ENCODE measurements at regions not wholly inside any gene's neighbourhood (a gene's known extent, or its start where the extent isn't known, plus 50 kb on each side); places are given as distances from the start of the nearest gene placed in this dataset.
"Not testable (repeated sequence)": the region's sequence is repeated elsewhere in the genome, so short reads cannot be mapped to it uniquely, and the experiment has no call there.

DNA sequence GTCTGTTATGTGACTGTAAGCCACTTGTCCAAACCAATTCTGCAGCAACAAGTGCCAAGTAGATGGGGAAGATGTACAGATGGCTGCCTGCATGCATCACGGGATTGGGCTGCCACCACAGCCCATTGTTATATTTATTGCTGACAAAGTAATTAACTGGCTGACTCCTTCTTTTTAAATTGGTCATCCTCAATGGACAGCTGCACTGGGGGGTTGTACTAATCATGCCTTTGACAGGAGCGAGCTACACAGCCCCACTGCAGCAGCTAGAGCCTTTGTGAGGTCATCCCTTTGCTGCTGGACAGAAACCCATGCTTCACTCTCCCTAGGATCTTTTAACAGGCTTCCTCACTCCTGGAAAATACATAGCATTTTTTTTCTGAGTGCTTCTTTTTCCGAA, 146.7 kb upstream of the CXXC4 start:
- Histone ChIP-seq H3K9me3 (ENCODE audit: control insufficient read depth in 4 of 4, insufficient read depth in 3 of 4, low read length in 3 of 4) (no peaks in the 10 kb centered on the region), H3K36me3 (ENCODE audit: control insufficient read depth in 4 of 4, insufficient read depth in 4 of 4, low read length in 4 of 4) (no peaks in the 10 kb centered on the region), H3K4me3 (no peak overlapping the region), H3K27me3 (ENCODE audit: control insufficient read depth in 3 of 3, insufficient read depth in 3 of 3, low read length in 2 of 3) (no peaks in the 10 kb centered on the region), H3K27ac (ENCODE audit: low read depth in 1 of 2, low read length in 1 of 2) (no peak overlapping the region), H3K4me1 (ENCODE audit: control insufficient read depth in 5 of 5, insufficient read depth in 5 of 5, low read length in 5 of 5) (peaks cover 0 to 10% (median 0%) of the 10 kb centered on the region in 5 donors), H3K9ac (ENCODE audit: insufficient read depth in 1 of 2, low read length in 2 of 2) (no peak overlapping the region)
- DNase-seq, result no peak
- TF ChIP-seq, protein P1, sequence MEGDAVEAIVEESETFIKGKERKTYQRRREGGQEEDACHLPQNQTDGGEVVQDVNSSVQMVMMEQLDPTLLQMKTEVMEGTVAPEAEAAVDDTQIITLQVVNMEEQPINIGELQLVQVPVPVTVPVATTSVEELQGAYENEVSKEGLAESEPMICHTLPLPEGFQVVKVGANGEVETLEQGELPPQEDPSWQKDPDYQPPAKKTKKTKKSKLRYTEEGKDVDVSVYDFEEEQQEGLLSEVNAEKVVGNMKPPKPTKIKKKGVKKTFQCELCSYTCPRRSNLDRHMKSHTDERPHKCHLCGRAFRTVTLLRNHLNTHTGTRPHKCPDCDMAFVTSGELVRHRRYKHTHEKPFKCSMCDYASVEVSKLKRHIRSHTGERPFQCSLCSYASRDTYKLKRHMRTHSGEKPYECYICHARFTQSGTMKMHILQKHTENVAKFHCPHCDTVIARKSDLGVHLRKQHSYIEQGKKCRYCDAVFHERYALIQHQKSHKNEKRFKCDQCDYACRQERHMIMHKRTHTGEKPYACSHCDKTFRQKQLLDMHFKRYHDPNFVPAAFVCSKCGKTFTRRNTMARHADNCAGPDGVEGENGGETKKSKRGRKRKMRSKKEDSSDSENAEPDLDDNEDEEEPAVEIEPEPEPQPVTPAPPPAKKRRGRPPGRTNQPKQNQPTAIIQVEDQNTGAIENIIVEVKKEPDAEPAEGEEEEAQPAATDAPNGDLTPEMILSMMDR (IDR thresholded peaks at IDR 0.05; ENCODE audit: control extremely low read depth, extremely low read depth), result no peak
- ATAC-seq (ENCODE audit: insufficient read depth, low FRiP score), result no peak
- 67 to 76% methylated on average over 3 of the region's 3 CpGs for WGBS, 2 donors

DNA sequence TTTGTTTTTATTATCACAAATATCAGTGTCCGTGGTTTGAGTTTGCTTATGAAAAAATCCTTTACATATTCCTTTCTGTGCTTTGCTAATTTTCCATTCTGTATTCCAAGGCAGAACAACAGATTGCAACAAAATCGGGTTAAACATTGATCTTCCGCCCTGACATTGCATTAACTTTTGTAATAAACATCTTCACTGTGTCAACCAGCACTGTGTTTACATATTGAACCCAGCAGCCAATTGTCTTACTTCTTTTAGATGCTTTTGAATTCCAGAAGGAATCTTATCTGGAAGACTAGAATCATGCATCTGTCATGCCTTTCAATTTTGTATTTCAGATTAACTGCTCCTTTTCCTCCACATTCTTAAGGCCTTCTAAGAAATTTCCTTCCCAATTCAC, 147.8 kb upstream of the CXXC4 start:
- WGBS, 2 donors, result 46 to 58% methylated on average over 3 of the region's 3 CpGs
- no peak overlapping the region for H3K9ac ChIP-seq (ENCODE audit: insufficient read depth in 1 of 2, low read length in 2 of 2)
- no peak overlapping the region for H3K27ac ChIP-seq (ENCODE audit: low read depth in 1 of 2, low read length in 1 of 2)
- peak in 1 of 3 donors; percentile 29 for DNase-seq
- H3K4me3 ChIP-seq, result no peak overlapping the region
- H3K4me1 ChIP-seq (ENCODE audit: control insufficient read depth in 5 of 5, insufficient read depth in 5 of 5, low read length in 5 of 5), result peaks cover 0 to 10% (median 0%) of the 10 kb centered on the region in 5 donors
- H3K27me3 ChIP-seq (ENCODE audit: control insufficient read depth in 3 of 3, insufficient read depth in 3 of 3, low read length in 2 of 3), result no peaks in the 10 kb centered on the region
- H3K36me3 ChIP-seq (ENCODE audit: control insufficient read depth in 4 of 4, insufficient read depth in 4 of 4, low read length in 4 of 4), result no peaks in the 10 kb centered on the region
- no peaks in the 10 kb centered on the region for H3K9me3 ChIP-seq (ENCODE audit: control insufficient read depth in 4 of 4, insufficient read depth in 3 of 4, low read length in 3 of 4)
- no peak for ATAC-seq (ENCODE audit: insufficient read depth, low FRiP score)
- TF ChIP-seq, protein P1 (IDR thresholded peaks at IDR 0.05; ENCODE audit: control extremely low read depth, extremely low read depth), result no peak

DNA sequence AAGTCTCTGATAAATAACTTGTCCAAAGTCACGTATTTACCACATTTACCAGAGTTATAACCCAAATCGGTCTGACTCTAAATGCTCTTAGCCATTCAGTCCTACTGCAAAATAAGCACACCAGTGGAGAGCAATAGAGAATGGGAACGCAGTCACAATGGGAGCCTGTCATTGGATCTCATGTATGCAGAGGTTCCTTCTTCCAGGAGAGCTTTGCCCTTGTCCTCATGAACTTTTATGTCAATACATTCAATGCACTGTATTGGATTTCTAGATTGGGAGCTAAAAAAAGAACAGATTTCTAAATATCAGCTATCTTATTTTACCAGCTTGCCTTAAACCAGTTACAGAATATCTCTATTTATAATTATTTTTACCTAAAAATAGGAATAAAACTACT, 149.1 kb upstream of the CXXC4 start:
- no peak for DNase-seq
- ATAC-seq (ENCODE audit: insufficient read depth, low FRiP score), result no peak
- Histone ChIP-seq H3K36me3 (ENCODE audit: control insufficient read depth in 4 of 4, insufficient read depth in 4 of 4, low read length in 4 of 4) (no peaks in the 10 kb centered on the region), H3K4me3 (no peak overlapping the region), H3K27ac (ENCODE audit: low read depth in 1 of 2, low read length in 1 of 2) (no peak overlapping the region), H3K27me3 (ENCODE audit: control insufficient read depth in 3 of 3, insufficient read depth in 3 of 3, low read length in 2 of 3) (no peaks in the 10 kb centered on the region), H3K4me1 (ENCODE audit: control insufficient read depth in 5 of 5, insufficient read depth in 5 of 5, low read length in 5 of 5) (peaks cover 0 to 10% (median 0%) of the 10 kb centered on the region in 5 donors), H3K9ac (ENCODE audit: insufficient read depth in 1 of 2, low read length in 2 of 2) (no peak overlapping the region), H3K9me3 (ENCODE audit: control insufficient read depth in 4 of 4, insufficient read depth in 3 of 4, low read length in 3 of 4) (no peaks in the 10 kb centered on the region)
- WGBS, 2 donors, result 93% methylated on average over 3 of the region's 3 CpGs
- TF ChIP-seq, protein P1 (IDR thresholded peaks at IDR 0.05; ENCODE audit: control extremely low read depth, extremely low read depth), result no peak

DNA sequence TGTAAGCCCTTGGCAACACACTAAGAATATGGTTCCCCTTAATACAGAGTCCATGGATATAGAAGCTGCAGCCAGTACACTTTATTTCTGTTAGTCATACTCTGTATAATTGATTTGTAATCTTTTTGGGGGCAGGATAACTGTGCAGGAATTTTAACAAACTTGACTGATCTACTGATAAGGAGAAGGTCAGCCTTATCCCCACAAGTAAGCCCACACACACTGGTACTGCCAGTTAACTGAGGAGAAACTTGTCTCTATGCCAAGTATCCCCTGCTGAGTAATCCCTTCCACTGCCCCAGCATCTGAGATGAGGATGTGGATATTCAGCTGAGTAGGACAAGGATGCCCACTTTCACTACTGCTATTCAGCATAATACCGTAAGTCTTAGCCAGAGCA, 154.9 kb upstream of the CXXC4 start:
- TF ChIP-seq, protein P1 (IDR thresholded peaks at IDR 0.05; ENCODE audit: control extremely low read depth, extremely low read depth), result no peak
- Histone ChIP-seq H3K36me3 (ENCODE audit: control insufficient read depth in 4 of 4, insufficient read depth in 4 of 4, low read length in 4 of 4) (no peaks in the 10 kb centered on the region), H3K4me1 (ENCODE audit: control insufficient read depth in 5 of 5, insufficient read depth in 5 of 5, low read length in 5 of 5) (no peaks in the 10 kb centered on the region), H3K27ac (ENCODE audit: low read depth in 1 of 2, low read length in 1 of 2) (no peak overlapping the region), H3K9me3 (ENCODE audit: control insufficient read depth in 4 of 4, insufficient read depth in 3 of 4, low read length in 3 of 4) (peaks cover 0 to 6% (median under 1%) of the 10 kb centered on the region in 4 donors), H3K27me3 (ENCODE audit: control insufficient read depth in 3 of 3, insufficient read depth in 3 of 3, low read length in 2 of 3) (no peaks in the 10 kb centered on the region), H3K4me3 (no peak overlapping the region), H3K9ac (ENCODE audit: insufficient read depth in 1 of 2, low read length in 2 of 2) (no peak overlapping the region)
- no peak for ATAC-seq (ENCODE audit: insufficient read depth, low FRiP score)
- 89 to 96% methylated on average over 1 of the region's 1 CpG for WGBS, 2 donors
- DNase-seq, result no peak

GRCh38 chr4:104662269-104662668, 167.6 kb upstream of the CXXC4 start:
- H3K36me3 ChIP-seq (ENCODE audit: control insufficient read depth in 4 of 4, insufficient read depth in 4 of 4, low read length in 4 of 4); DNase-seq; H3K27ac ChIP-seq (ENCODE audit: low read depth in 1 of 2, low read length in 1 of 2); ATAC-seq (ENCODE audit: insufficient read depth, low FRiP score); H3K9me3 ChIP-seq (ENCODE audit: control insufficient read depth in 4 of 4, insufficient read depth in 3 of 4, low read length in 3 of 4); H3K9ac ChIP-seq (ENCODE audit: insufficient read depth in 1 of 2, low read length in 2 of 2); H3K4me3 ChIP-seq; H3K27me3 ChIP-seq (ENCODE audit: control insufficient read depth in 3 of 3, insufficient read depth in 3 of 3, low read length in 2 of 3); H3K4me1 ChIP-seq (ENCODE audit: control insufficient read depth in 5 of 5, insufficient read depth in 5 of 5, low read length in 5 of 5): not testable (repeated sequence)
- WGBS, 2 donors, result 87 to 95% methylated on average over 3 of the region's 3 CpGs

Measured in lung (tissue), 11 donors.